NT2/D1 (cell line): ENCODE measurements at regions not wholly inside any gene's neighbourhood (a gene's known extent, or its start where the extent isn't known, plus 50 kb on each side); places are given as distances from the start of the nearest gene placed in this dataset.

Experiments used
- SUZ12 ChIP-seq: IDR thresholded peaks from 2 replicates; pipeline ENCODE4 v1.6.1; 2011; ENCODE audit not compliant: insufficient read length, insufficient read depth; ENCODE audit errors: extremely low read depth
- YY1 ChIP-seq: IDR thresholded peaks from 2 replicates; pipeline ENCODE4 v1.6.1; 2011; ENCODE audit not compliant: insufficient read length, insufficient read depth
- ZNF274 ChIP-seq: IDR thresholded peaks from 2 replicates; pipeline ENCODE4 v1.6.1; 2011; ENCODE audit warnings: mild to moderate bottlenecking, low read depth, low read length

- TF ChIP-seq ZNF274 (no peak), YY1 (no peak), SUZ12 (no peak)
Measured at GRCh38 chr2:62343206-62343605, 147.3 kb downstream of the B3GNT2 start.
